ENCODE measurements at regions not wholly inside any gene's neighbourhood (a gene's known extent, or its start where the extent isn't known, plus 50 kb on each side); places are given as distances from the start of the nearest gene placed in this dataset.

DNA sequence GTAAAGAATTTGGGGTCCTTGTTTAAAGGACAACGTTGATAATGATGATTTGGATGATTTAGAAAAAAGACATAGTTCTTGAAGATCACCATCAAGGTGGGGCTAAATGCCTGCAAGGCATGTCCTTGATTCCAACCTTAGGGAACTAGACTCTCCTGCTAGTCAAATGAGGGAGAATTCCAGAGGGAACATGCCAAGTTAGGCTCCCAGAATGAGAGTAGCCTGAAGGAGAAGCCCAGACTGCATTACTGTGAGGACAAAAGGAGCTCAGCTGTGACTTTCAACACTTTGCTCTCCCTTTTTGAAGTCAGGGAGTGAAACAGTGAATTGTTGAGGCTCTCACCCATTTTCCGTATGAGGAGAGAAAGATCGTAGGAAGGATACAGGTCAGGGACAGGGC lies 95.2 kb upstream of the TBX3 start:
- BruUV-seq (replicated peaks): no TSS peak
- dilution Hi-C loops (cut with MboI; ENCODE audit: extremely low pct_ligation_motif_present, low sequenced_read_pairs): no loop called here
- no peaks in the 10 kb centered on the region for H4K20me1 ChIP-seq (replicated peaks; ENCODE audit: control insufficient read depth, extremely low read depth, insufficient read depth, low read length)
- H3K27me3 ChIP-seq (ENCODE audit: control insufficient read depth in 2 of 2, insufficient read depth in 2 of 2, low read length in 2 of 2): no peaks in the 10 kb centered on the region
- CTCF ChIA-PET: no interaction called here
- H3K4me3 ChIP-seq (replicated peaks in 1 of 3; ENCODE audit: insufficient read depth in 1 of 3, low read depth in 1 of 3, low read length in 3 of 3): no peak overlapping the region
- intact Hi-C loops (cut with micrococcal nuclease): no loop called here
- H2AFZ ChIP-seq (ENCODE audit: low read depth, low read length): no peak overlapping the region
- no peak overlapping the region for H3K4me2 ChIP-seq (ENCODE audit: insufficient read depth, low read length)
- DNase-seq (ENCODE audit: low read depth, low spot score) (no peak), FAIRE-seq (no peak)
- no peak overlapping the region for H3K27ac ChIP-seq (ENCODE audit: insufficient read depth, low read depth, low read length)
- no peaks in the 10 kb centered on the region for H3K36me3 ChIP-seq (ENCODE audit: control insufficient read depth in 2 of 2, extremely low read depth in 1 of 2, insufficient read depth in 2 of 2, low read length in 2 of 2)
- H3K4me1 ChIP-seq (ENCODE audit: control insufficient read depth, extremely low read depth, insufficient read depth, low read length): no peaks in the 10 kb centered on the region
- no peak overlapping the region for H3K9ac ChIP-seq (replicated peaks; ENCODE audit: extremely low read depth, insufficient read depth, low read length)
- no peaks in the 10 kb centered on the region for H3K9me1 ChIP-seq (replicated peaks; ENCODE audit: control insufficient read depth, extremely low read depth, insufficient read depth, low read length)
- H3K9me3 ChIP-seq (replicated peaks; ENCODE audit: control insufficient read depth, insufficient read depth, low read length): peaks cover 3% of the 10 kb centered on the region
- no peaks in the 10 kb centered on the region for H3K79me2 ChIP-seq (ENCODE audit: control insufficient read depth, insufficient read depth, low read length)
- POLR2A ChIA-PET: no interaction called here
- TF ChIP-seq, protein P1, sequence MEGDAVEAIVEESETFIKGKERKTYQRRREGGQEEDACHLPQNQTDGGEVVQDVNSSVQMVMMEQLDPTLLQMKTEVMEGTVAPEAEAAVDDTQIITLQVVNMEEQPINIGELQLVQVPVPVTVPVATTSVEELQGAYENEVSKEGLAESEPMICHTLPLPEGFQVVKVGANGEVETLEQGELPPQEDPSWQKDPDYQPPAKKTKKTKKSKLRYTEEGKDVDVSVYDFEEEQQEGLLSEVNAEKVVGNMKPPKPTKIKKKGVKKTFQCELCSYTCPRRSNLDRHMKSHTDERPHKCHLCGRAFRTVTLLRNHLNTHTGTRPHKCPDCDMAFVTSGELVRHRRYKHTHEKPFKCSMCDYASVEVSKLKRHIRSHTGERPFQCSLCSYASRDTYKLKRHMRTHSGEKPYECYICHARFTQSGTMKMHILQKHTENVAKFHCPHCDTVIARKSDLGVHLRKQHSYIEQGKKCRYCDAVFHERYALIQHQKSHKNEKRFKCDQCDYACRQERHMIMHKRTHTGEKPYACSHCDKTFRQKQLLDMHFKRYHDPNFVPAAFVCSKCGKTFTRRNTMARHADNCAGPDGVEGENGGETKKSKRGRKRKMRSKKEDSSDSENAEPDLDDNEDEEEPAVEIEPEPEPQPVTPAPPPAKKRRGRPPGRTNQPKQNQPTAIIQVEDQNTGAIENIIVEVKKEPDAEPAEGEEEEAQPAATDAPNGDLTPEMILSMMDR (IDR thresholded peaks at IDR 0.05; ENCODE audit: extremely low read depth in 1 of 2, insufficient read depth in 1 of 2, low read depth in 1 of 2, low read length in 2 of 2): no peak
- TF ChIP-seq FOS (IDR thresholded peaks at IDR 0.05; ENCODE audit: borderline replicate concordance, insufficient read depth, low read length) (no peak), JUN (IDR thresholded peaks at IDR 0.05; ENCODE audit: borderline replicate concordance, insufficient read depth, insufficient read length, low read depth) (no peak), POLR2A (IDR thresholded peaks at IDR 0.05; ENCODE audit: low read depth, low read length) (no peak), MYC (IDR thresholded peaks at IDR 0.05; ENCODE audit: low read depth, low read length) (no peak), EZH2 (IDR thresholded peaks at IDR 0.05; ENCODE audit: borderline replicate concordance, low read depth, low read length, severe bottlenecking) (no peak), GATA2 (IDR thresholded peaks at IDR 0.05; ENCODE audit: insufficient read depth, insufficient read length, low read depth, low read length) (no peak), POLR2AphosphoS5 (IDR thresholded peaks at IDR 0.05; ENCODE audit: insufficient read depth, low read depth, low read length) (no peak)
- TF ChIP-seq, protein P2, sequence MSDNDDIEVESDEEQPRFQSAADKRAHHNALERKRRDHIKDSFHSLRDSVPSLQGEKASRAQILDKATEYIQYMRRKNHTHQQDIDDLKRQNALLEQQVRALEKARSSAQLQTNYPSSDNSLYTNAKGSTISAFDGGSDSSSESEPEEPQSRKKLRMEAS (IDR thresholded peaks at IDR 0.05; ENCODE audit: insufficient read depth, insufficient read length): no peak

Data from endothelial cell of umbilical vein (primary cell).